Gastroesophageal sphincter (tissue), 3 donors: ENCODE measurements at regions not wholly inside any gene's neighbourhood (a gene's known extent, or its start where the extent isn't known, plus 50 kb on each side); places are given as distances from the start of the nearest gene placed in this dataset.

Experiments
- POLR2AphosphoS5 ChIP-seq: sonication (generic); formaldehyde crosslinking; IDR thresholded peaks from one replicate; pipeline ENCODE4 v1.6.1; 2017; ENCODE audit warnings: antibody characterized with exemption
- TF ChIP-seq, protein P1 (sequence below), 4 experiments: fragments of 200-600 bp in 2 of 4; fragments of 450-650 bp in 2 of 4; sonication (generic) in 1 of 4; IDR thresholded peaks; one replicate each; pipeline ENCODE4 v1.5.1; 2017 to 2019; ENCODE audit warnings: antibody characterized with exemption in 4 of 4, mild to moderate bottlenecking in 2 of 4, moderate library complexity in 2 of 4

DNA sequence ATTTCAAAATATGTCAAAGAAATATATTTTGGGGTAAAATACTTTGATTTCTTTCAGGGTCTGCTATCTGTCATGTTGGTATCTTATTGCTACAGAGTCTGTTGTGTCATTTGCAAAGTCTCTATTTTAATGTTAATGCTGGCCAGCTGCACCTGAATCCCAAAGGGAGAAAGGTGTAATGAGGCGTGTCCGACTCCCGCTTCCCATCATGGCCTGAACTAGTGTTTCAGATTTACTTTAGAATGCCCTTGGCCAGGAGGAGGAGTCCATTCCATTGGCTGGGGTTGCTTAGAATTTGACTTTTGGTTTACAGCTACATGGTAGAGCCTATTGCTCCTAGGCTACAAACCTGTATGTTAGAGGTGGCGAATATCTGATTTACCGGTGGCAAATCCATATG is 69.3 kb downstream of the FAM50B start:
- TF ChIP-seq, protein P1, sequence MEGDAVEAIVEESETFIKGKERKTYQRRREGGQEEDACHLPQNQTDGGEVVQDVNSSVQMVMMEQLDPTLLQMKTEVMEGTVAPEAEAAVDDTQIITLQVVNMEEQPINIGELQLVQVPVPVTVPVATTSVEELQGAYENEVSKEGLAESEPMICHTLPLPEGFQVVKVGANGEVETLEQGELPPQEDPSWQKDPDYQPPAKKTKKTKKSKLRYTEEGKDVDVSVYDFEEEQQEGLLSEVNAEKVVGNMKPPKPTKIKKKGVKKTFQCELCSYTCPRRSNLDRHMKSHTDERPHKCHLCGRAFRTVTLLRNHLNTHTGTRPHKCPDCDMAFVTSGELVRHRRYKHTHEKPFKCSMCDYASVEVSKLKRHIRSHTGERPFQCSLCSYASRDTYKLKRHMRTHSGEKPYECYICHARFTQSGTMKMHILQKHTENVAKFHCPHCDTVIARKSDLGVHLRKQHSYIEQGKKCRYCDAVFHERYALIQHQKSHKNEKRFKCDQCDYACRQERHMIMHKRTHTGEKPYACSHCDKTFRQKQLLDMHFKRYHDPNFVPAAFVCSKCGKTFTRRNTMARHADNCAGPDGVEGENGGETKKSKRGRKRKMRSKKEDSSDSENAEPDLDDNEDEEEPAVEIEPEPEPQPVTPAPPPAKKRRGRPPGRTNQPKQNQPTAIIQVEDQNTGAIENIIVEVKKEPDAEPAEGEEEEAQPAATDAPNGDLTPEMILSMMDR (IDR thresholded peaks at IDR 0.05), result no peak
- no peak for TF ChIP-seq POLR2AphosphoS5
